Erythroblast (primary cell): ENCODE measurements at regions not wholly inside any gene's neighbourhood (a gene's known extent, or its start where the extent isn't known, plus 50 kb on each side); places are given as distances from the start of the nearest gene placed in this dataset.
"Not testable (repeated sequence)": the region's sequence is repeated elsewhere in the genome, so short reads cannot be mapped to it uniquely, and the experiment has no call there.

Experiments used
- DNase-seq, 2 experiments: peaks; one replicate each; lab custom pipeline; 2025; lab: John Stamatoyannopoulos, UW
- GATA1 ChIP-seq: IDR thresholded peaks from 2 replicates; pipeline ENCODE4 v1.6.1; 2011; ENCODE audit warnings: low read depth, mild to moderate bottlenecking, control low read depth, low read length, moderate library complexity
- POLR2A ChIP-seq: IDR thresholded peaks from 2 replicates; pipeline ENCODE4 v1.6.1; 2011; ENCODE audit warnings: mild to moderate bottlenecking, low read length

- no peak for DNase-seq
- TF ChIP-seq POLR2A, result no peak
- no peak for TF ChIP-seq GATA1
These were observed 557.4 kb downstream of the FLRT2 start for GRCh38 chr14:86087377-86087776.

GRCh38 chr14:86086962-86087361 lies 557.0 kb downstream of the FLRT2 start:
- TF ChIP-seq POLR2A (no peak), GATA1 (no peak)
- no peak for DNase-seq

- TF ChIP-seq GATA1 (no peak), POLR2A (no peak)
- DNase-seq, result no peak
These were observed 554.2 kb downstream of the FLRT2 start for GRCh38 chr14:86084097-86084496.

- TF ChIP-seq GATA1 (no peak), POLR2A (no peak)
- no peak for DNase-seq
These were observed 553.7 kb downstream of the FLRT2 start for GRCh38 chr14:86083616-86084015.

GRCh38 chr14:86072116-86072894 lies 542.4 kb downstream of the FLRT2 start:
- TF ChIP-seq POLR2A, result no peak
- TF ChIP-seq GATA1, result no peak
- no peak for DNase-seq

- DNase-seq, result no peak
- no peak for TF ChIP-seq GATA1
- no peak for TF ChIP-seq POLR2A
These were observed 536.7 kb downstream of the FLRT2 start for GRCh38 chr14:86066651-86067050.

- DNase-seq, result no peak
- TF ChIP-seq POLR2A (no peak), GATA1 (no peak)
These were observed 535.5 kb downstream of the FLRT2 start for GRCh38 chr14:86065407-86065806.

- not testable (repeated sequence) for DNase-seq
These were observed 534.7 kb downstream of the FLRT2 start for GRCh38 chr14:86064595-86064994.

GRCh38 chr14:86057018-86057667 lies 527.2 kb downstream of the FLRT2 start:
- no peak for TF ChIP-seq POLR2A
- no peak for TF ChIP-seq GATA1
- peak; percentile 38 to 57 for DNase-seq

- peak in 1 of 2 experiments; percentile 4 for DNase-seq
- TF ChIP-seq GATA1 (no peak), POLR2A (no peak)
These were observed 525.6 kb downstream of the FLRT2 start for GRCh38 chr14:86055512-86056075.

- DNase-seq, result no peak
- TF ChIP-seq GATA1 (no peak), POLR2A (no peak)
These were observed 522.9 kb downstream of the FLRT2 start for GRCh38 chr14:86052868-86053267.

- TF ChIP-seq GATA1 (no peak), POLR2A (no peak)
- DNase-seq, result no peak
These were observed 520.8 kb downstream of the FLRT2 start for GRCh38 chr14:86050757-86051156.

GRCh38 chr14:86050072-86050683 lies 520.2 kb downstream of the FLRT2 start:
- TF ChIP-seq GATA1, result no peak

GRCh38 chr14:86039176-86039575 lies 509.2 kb downstream of the FLRT2 start:
- no peak for DNase-seq
- TF ChIP-seq GATA1, result no peak
- TF ChIP-seq POLR2A, result no peak

More at GRCh38 chr14:86050072-86050683, 520.2 kb downstream of the FLRT2 start:
- DNase-seq, result no peak
